Astrocyte of the hippocampus (primary cell): ENCODE measurements at regions not wholly inside any gene's neighbourhood (a gene's known extent, or its start where the extent isn't known, plus 50 kb on each side); places are given as distances from the start of the nearest gene placed in this dataset.
A peak's percentile ranks its signal among the peaks of the same experiment; 100 is the strongest.
"Not testable (repeated sequence)": the region's sequence is repeated elsewhere in the genome, so short reads cannot be mapped to it uniquely, and the experiment has no call there.

Experiments used
- DNase-seq: peaks from one replicate; pipeline ENCODE4 v3.0.0; 2011; ENCODE audit warnings: low read depth, low spot score

- DNase-seq: no peak
Measured at GRCh38 chr6:6940031-6941025, 167.4 kb upstream of the RREB1 start.

DNA sequence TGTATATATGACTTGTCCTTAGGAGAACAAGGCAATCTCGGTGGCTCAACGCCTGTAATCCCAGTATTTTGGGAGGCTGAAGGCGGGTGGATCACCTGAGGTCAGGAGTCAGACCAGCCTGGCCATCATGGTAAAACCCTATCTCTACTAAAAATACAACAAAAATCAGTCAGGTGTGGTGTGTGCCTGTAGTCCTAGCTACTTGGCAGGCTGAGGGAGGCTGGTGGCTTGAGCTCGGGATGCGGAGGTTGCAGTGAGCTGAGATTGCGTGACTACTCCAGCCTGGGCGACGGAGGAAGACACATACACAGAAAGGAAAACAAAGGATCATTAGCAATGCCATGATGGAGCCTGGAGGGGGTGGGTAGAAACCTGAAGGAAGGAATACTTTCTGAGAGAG, 166.6 kb upstream of the RREB1 start:
- DNase-seq: no peak

GRCh38 chr6:6942091-6942490, 165.7 kb upstream of the RREB1 start:
- no peak for DNase-seq

DNA sequence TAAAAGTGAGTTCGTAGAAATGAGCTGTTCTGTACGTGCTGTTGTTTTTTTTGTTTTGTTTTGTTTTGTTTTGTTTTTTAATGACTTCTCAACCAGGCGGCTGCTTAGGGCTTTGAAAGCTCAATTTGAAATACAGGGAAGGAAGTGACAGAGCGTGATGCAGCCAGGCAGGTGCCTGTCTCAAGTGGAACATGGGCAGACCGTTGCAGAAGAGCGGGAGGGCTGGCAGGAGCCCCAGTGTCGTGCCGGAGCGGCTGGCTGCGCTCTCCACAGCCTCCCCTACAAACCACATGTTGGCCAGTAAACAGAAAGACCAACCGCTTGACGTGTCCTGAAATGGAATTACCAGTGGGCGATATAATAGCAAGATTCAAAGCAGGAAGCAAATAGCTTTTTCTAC, 164.9 kb upstream of the RREB1 start:
- DNase-seq: peak; percentile 84

DNA sequence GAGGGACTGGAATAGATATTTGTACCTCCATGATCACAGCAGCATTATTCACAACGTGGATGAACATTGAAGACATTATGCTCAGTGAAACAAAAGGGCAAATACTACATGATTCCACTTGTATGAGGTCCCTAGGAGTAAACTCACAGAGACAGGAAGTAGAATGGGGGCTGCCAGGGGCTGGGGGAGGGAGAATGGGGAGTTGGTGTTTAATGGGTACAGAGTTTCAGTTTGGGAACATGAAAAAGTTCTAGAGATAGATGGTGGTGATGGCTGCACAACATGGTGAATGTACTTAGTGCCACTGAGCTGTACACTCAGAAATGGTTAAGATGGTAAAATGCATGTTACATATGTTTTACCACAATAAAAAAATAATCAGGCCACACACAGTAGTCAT, 164.3 kb upstream of the RREB1 start:
- no peak for DNase-seq

DNA sequence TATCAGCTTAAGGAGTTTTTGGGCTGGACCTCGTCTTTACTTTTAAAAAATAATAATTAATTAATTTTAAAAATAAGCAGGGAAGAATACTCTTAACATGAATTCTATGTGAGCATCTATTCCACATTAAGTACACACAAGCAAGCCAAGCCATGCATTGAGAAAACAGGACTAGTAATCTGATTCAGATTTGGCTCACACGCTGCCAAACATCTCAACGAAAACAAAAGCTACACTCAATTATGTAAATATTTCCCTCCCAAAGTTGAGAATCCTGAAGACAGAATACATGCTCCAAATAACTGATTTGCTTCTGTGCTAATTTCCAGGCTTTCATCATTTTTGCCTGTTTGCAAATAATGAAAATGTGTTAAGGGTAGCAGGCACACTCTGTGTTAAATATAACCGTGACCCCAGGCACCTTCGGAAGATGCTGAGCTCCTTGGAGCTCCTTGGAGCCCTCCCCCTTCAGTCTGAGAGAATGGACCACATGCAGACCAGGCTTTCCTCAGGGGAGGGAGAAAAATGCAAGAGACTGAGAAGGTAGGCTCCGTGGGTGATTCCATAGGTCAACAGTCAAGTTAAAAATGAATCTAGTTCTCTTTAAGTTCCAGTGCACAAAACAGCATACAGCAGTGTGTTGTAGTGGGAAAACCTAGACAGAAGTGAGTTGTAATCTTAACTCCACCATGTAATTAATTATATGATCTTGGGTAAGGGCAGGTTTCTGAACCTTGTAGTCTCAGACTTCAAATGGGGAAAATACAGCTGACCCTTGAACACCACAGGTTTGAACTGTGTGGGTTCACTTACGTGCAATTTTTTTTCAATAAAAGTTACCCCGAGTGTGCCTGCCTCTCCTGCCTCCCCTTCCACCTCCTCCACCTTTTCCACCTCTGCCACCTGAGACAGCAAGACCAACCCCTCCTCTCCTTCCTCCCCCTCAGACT, 161.3 kb upstream of the RREB1 start:
- no peak for DNase-seq

DNA sequence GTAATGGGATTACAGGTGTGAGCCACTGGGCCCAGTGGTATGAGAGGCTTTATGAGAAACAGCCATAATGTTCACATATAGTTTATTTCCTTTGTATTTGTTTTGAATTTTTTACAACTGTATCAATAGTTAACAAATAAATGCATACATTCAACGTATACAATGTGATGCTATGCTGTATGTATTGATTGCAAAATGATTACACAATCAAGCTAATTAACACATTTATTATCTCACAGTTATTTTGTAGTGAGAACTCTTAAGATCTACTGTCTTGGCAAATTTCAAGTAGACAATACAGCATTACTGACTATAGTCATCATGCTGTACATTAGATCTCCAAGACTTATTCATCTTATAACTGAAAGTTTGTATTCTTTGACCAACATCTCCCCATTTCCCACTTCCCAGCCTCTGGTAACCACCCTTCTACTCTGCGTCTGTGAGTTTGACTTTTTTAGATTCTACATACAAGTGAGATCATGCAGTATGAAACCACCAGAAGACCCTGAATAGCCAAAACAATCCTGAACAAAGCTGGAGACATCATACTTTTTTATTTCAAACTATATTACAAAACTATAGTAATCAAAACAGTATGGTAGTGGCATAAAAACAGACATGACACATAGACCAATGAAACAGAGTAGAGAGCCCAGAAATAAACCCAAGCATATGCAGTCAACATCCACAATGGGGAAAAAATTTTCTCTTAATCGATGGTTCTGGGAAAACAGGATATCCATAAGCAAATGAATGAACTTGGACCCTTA, 157.2 kb upstream of the RREB1 start:
- DNase-seq: no peak

DNA sequence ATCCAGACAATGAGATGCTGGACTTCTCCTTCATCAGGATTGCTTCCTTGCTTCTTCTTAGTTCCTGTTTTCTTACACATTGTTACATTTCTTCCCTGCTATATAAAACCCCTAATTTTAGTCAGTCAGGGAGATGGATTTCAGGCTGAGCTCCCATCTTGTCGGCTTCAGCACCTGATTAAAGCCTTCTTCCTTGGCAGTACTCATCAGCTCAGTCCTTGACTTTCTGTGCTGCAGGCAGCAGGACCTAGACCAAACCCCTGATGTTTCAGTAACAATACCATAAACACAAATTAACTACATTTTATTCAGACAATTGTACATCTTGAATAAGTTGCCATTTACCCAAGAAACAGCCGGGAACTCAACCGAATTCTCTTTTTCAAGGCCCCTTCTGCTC, 156.4 kb upstream of the RREB1 start:
- no peak for DNase-seq

- DNase-seq: no peak
Measured at GRCh38 chr6:6952484-6952883, 155.3 kb upstream of the RREB1 start.

DNA sequence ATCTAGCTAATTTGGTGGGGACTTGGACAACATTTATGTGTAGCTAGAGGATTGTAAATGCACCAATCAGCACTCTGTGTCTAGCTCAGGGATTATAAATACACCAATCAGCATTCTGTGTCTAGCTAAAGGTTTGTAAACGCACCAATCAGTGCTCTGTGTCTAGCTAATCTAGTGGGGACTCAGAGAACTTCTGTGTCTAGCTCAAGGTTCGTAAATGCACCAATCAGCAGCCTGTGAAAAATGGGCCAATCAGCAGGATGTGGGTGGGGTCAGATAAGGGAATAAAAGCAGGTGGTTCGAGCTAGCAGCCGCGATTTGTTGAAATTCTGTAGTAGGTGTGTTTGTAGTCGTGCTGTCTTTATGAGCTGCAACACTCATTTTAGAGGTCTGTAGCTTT, 154.8 kb upstream of the RREB1 start:
- not testable (repeated sequence) for DNase-seq

GRCh38 chr6:6960571-6961251, 147.1 kb upstream of the RREB1 start:
- no peak for DNase-seq

GRCh38 chr6:6962086-6962485, 145.7 kb upstream of the RREB1 start:
- DNase-seq: no peak

- no peak for DNase-seq
Measured at GRCh38 chr6:6962699-6963098, 145.1 kb upstream of the RREB1 start.

DNA sequence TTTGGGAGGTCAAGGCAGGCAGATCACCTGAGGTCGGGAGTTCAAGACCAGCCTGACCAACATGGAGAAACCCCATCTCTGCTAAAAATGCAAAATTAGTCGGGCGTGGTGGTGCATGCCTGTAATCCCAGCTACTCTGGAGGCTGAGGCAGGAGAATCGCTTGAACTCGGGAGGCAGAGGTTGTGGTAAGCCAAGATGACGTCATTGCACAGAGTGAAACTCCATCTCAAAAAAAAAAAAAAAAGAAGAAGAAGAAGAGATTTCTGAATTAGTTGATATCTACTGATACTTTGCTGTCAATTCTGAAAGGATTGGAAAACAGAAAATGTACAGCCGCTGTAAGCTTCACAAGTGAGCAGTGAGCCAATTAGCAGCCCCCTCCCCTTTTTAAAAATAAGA, 144.4 kb upstream of the RREB1 start:
- not testable (repeated sequence) for DNase-seq

GRCh38 chr6:6964675-6965074, 143.1 kb upstream of the RREB1 start:
- no peak for DNase-seq

DNA sequence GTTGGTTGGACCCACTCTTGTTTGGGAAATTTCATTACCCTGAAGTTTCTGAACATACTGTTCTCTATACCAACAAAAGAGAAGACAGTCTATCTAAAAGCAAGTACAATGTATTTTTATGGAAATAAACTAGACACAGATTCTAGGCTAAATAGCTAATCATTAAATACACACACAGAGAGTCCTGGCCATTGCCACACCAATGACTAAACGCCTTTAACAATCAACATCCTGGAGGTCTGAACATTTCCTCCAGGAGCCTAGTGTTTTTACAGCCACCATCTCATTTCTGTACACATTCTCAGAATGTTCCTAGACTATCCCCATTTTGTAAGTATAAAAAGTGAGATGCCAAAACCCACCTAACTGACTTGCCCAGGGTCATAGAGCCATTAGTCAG, 141.6 kb upstream of the RREB1 start:
- no peak for DNase-seq

DNA sequence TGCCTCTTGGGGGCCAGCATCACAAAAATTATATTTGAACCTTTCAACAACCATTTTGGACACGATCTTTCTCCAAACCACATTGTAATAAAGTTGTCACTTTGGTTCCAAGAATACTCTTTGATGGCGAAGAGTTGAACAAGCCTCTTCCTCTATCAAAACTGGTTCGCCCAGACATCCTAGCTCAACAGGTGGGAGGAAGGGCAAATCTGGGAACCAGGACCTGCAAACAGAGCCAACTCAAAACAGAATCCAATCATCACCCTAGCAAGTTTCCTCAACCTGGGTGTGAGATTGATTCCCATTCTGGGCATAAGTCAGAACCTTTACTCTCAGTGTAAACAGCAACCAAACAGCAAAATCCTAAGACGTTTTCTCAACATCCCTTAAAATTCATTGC, 141.2 kb upstream of the RREB1 start:
- DNase-seq: no peak

DNA sequence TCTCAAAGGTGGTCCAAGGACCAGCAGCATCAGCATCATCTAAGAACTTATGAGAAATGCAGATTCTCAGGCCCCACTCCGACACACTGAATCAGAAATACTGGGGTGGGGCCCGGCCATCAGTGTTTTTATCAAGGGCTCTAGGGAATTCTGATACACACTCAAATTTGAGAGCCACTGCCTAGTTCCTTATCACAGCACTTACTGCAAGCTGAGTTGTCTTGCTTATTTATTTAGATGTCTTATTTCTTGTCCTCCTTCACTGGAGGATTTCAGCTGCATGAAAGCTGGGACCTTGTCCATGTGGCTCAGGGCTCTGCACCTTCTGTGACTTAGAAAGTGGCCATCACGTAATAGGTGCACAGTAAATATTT, 139.4 kb upstream of the RREB1 start:
- DNase-seq: no peak

- no peak for DNase-seq
Measured at GRCh38 chr6:6968731-6969552, 138.8 kb upstream of the RREB1 start.

DNA sequence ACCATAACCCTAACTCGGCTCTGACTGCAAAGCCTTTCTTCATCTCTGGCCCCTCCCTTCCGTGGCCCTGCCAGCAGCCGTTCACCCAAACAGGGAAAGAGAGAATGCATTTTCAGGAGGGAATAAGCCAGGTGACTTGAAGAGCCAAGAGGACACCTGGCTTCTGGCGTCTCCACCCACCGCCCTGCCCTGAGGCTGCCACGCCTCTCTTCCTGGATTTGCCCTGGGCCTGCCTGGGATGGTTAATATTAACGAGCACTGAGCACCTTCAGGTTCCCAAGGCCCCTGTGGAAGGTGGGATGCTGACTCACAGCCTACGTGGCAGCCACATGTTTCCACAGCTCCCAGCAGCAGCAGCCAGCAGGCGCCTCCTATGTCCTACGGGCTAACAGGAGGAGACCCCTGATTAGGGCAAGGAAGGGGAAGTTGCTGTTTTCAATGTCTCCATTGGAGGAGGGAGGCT, 138.0 kb upstream of the RREB1 start:
- DNase-seq: peak; percentile 17
